IPS-20b (cell line): ENCODE measurements at regions not wholly inside any gene's neighbourhood (a gene's known extent, or its start where the extent isn't known, plus 50 kb on each side); places are given as distances from the start of the nearest gene placed in this dataset.
"Not testable (repeated sequence)": the region's sequence is repeated elsewhere in the genome, so short reads cannot be mapped to it uniquely, and the experiment has no call there.

Experiments
- H3K27ac ChIP-seq: one replicate; pipeline ENCODE4 v1.5.1; 2013; ENCODE audit warnings: low read length
- H3K27me3 ChIP-seq: 2 replicates; pipeline ENCODE4 v1.6.1; 2013; ENCODE audit warnings: mild to moderate bottlenecking, low read length, inconsistent platforms; ENCODE audit not compliant: insufficient read depth
- H3K36me3 ChIP-seq: 2 replicates; pipeline ENCODE4 v1.6.1; 2013; ENCODE audit warnings: low read depth, mild to moderate bottlenecking, inconsistent platforms, low read length, moderate library complexity; ENCODE audit not compliant: insufficient read depth
- H3K4me1 ChIP-seq: 2 replicates; pipeline ENCODE4 v1.6.1; 2013; ENCODE audit warnings: mild to moderate bottlenecking, control low read depth, inconsistent platforms, low read length, moderate library complexity; ENCODE audit not compliant: insufficient read depth
- H3K4me3 ChIP-seq: 2 replicates; pipeline ENCODE4 v1.5.1; 2013; ENCODE audit warnings: mild to moderate bottlenecking, low read length, inconsistent platforms
- H3K9ac ChIP-seq: 2 replicates; pipeline ENCODE4 v1.6.1; 2013; ENCODE audit warnings: low read depth, mild to moderate bottlenecking, inconsistent platforms, low read length, moderate library complexity
- H3K9me3 ChIP-seq: 2 replicates; pipeline ENCODE4 v1.6.1; 2013; ENCODE audit warnings: mild to moderate bottlenecking, low read depth, low read length, inconsistent platforms; ENCODE audit not compliant: insufficient read depth

DNA sequence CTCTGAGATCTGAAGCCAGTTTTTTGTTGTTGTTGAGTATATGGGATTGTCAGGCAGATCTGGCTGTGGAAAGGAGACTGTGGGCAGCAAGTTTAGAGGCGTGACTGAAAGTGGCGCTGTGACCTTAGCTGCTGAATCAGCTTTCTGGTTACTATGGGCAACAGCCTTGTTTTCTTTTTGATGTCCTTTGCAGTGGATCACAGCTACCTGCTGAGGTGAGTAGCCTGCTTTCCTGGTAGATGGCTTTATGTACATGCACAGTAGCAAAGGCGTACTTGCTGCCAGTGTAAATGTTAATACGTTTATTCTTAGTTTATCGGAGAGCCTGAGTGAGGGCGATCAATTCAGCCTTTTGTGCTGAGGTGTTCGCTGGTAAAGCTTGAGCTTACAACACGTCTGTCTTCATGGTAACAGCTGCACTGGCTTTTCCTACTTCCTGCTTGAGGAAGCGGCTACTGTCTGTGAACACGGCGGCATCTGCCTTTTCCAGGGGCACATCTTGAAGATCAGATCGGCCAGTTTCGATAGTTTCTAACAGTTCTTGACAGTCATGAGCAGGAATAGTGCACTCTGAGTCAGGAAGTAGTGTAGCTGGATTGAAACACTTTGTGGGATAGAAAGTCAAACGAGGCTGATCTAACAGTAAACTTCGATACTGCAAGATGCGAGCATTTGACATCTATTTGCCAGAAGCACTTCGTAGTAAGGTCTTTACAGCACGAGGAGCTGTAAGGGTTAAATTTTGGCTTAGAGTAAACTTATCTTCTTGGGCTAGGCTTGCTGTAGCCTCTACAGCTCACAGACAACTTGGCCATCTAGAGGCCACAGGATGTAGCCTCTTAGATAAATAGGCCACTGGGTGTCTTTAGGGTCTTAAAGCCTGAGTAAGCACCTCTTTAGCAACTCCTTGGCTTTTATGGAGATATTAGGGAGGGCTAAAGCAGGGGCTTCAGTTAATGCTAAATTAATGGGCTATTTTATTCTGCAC lies 161.1 kb upstream of the FRG2C start:
- not testable (repeated sequence) for H3K27ac ChIP-seq

DNA sequence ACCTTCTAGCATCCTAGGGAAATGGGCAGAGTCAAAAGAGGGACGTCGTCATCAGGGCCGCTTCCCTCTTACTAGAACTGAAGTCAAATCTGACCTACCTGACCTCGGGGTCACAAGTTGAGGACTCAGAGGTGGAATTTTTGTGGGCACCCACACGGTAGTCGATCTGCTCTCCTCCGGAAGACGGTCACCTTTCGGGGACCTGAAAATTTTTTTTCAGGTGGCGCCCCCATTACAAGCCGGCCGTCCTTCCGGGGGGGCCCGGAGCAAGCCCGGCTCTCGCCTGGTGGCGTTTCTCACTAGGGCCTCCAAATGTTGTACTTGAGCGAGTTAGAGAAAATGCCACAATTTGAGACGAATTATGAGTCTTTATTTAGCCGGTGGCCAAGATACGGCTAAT lies 157.5 kb upstream of the FRG2C start:
- no peaks in the 10 kb centered on the region for H3K27me3 ChIP-seq
- H3K27ac ChIP-seq = no peak overlapping the region
- no peak overlapping the region for H3K4me3 ChIP-seq
- peaks cover 6% of the 10 kb centered on the region; the same call in 1 of the 2 replicates for H3K4me1 ChIP-seq
- H3K36me3 ChIP-seq = no peaks in the 10 kb centered on the region
- peaks cover 3% of the 10 kb centered on the region; the same call in 1 of the 2 replicates for H3K9me3 ChIP-seq
- H3K9ac ChIP-seq = no peak overlapping the region

More for the DNA sequence above, 161.1 kb upstream of the FRG2C start:
- not testable (repeated sequence) for H3K27me3 ChIP-seq, H3K9ac ChIP-seq, H3K4me1 ChIP-seq, H3K36me3 ChIP-seq, H3K9me3 ChIP-seq
- 0 out of 2 replicates have a peak overlapping the region, but pooled peaks have one; percentile 34 for H3K4me3 ChIP-seq

DNA sequence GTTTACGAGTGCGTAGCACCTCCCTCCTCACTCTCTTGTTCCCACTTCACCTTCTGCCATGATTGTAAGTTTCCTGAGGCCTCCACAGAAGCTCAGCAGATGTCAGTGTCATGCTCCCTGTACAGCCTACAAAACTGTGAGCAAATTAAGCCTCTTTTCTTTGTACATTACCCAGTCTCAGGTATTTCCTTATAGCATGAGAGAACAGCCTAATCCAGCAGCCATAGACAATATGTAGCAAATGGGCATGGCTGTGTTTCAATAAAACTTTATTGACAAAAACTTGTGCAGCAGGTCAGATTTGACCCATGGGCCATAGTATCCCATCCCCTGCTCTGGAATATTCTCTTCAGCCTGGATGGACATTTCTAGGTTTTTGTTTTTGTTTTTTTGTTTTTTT lies 156.2 kb upstream of the FRG2C start:
- H3K27me3 ChIP-seq, H3K36me3 ChIP-seq, H3K4me3 ChIP-seq, H3K4me1 ChIP-seq, H3K9ac ChIP-seq, H3K27ac ChIP-seq: not testable (repeated sequence)
- peaks cover 13% of the 10 kb centered on the region for H3K9me3 ChIP-seq

DNA sequence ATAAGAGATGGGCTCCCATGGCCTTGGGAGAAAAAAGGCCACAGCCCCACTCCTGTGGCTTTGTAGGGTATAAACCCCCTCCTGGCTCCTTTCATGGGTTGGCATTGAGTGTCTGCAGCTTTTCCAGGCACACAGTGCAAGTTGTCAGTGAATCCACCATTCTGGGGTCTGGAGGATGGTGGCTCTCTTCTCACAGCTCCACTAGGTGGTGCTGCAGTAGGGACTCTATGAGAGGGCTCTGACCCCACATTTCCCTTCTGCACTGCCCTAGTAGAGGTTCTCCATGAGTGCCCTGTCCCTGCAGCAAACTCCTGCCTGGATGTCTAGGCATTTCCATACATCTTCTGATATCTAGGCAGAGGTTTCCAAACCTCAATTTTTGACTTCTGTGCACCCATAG lies 136.5 kb upstream of the FRG2C start:
- H3K9me3 ChIP-seq, H3K9ac ChIP-seq, H3K36me3 ChIP-seq, H3K4me3 ChIP-seq, H3K4me1 ChIP-seq, H3K27me3 ChIP-seq, H3K27ac ChIP-seq: not testable (repeated sequence)

DNA sequence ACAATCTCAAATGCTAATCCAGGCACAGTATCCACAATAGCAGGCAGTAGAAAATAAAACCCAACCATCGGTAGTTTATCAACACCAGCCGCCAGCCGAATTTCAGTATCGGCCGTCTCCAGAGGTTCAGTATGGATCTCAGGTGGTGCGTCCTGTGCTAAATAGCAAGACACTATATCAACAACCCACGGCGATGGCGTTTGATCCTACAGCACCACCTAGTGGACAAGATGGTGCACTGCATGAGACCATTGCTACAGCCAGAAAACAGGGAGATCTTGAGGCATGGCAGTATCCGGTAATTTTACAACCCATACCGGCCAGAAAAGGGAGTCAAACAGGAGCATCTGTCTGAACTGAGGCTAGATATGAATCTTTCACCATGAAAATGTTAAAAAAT lies 112.0 kb upstream of the FRG2C start:
- peaks cover 17% of the 10 kb centered on the region for H3K9me3 ChIP-seq
- H3K27ac ChIP-seq, H3K4me1 ChIP-seq, H3K4me3 ChIP-seq, H3K9ac ChIP-seq, H3K27me3 ChIP-seq, H3K36me3 ChIP-seq: not testable (repeated sequence)

DNA sequence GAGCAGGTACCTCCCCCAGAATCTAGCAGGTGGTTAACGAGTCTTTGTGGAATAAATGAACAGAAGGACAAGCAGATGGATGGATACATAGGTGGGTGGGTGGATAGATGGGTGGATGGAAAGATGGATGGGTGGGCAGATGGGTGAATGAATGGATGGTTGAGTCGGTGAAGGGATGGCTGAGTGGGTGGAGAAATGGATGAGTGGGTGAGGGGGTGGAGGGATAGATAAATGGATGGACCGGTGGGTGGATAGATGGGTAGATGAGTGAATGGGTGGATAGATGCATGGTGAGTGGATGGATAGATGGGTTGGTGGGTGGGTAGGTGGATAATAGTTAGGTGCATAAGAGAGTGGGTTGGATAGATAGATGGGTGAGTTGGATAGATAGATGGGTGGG lies 99.7 kb upstream of the FRG2C start:
- H3K27ac ChIP-seq, H3K36me3 ChIP-seq, H3K27me3 ChIP-seq, H3K9me3 ChIP-seq, H3K9ac ChIP-seq, H3K4me1 ChIP-seq, H3K4me3 ChIP-seq: not testable (repeated sequence)

DNA sequence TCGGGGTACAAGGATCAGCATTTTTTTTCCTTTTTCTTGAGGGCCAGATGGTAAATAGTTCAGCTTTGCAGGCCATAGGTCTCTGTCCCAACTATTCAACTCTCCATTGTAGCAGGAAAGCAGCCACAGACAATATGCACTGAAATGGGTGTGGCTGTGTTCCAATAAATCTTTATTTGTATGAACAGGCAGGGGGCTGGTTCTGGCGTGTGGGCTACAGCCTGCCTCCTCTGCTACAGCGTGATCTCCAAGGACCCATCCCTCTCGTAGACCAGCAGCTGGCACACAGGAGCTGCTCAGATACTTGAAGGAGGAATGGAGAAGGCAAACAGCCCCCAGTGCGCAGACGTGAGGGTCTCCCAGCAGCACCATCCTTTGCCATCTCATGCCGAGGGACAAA lies 91.8 kb upstream of the FRG2C start:
- H3K27ac ChIP-seq, H3K4me1 ChIP-seq, H3K4me3 ChIP-seq, H3K9me3 ChIP-seq, H3K9ac ChIP-seq, H3K27me3 ChIP-seq, H3K36me3 ChIP-seq: not testable (repeated sequence)

DNA sequence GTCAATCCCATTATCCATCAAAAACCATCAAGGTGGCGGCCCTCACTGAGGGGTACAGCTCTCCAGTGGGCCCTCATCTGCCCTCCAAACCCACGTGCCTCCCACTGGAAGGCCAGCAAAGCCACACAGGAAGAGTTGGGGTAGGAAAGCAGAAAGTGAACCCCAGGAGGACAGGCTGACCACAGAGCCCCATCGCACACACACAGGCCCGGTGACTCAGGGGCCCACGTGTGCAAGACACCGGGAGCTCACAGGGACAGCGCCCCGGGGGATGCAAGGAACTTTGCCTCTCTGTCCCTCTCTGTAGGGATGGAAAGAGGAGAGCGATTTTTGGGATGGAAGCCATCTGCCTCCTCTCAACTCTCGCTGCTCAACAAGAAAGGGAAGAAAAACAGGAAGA lies 85.0 kb upstream of the FRG2C start:
- H3K9me3 ChIP-seq, H3K27ac ChIP-seq, H3K36me3 ChIP-seq, H3K9ac ChIP-seq: not testable (repeated sequence)
- Histone ChIP-seq H3K4me3 (peak overlapping the region; percentile 54; the same call in 1 of the 2 replicates), H3K27me3 (peaks cover 43% of the 10 kb centered on the region), H3K4me1 (peaks cover 11% of the 10 kb centered on the region; the same call in 1 of the 2 replicates)

DNA sequence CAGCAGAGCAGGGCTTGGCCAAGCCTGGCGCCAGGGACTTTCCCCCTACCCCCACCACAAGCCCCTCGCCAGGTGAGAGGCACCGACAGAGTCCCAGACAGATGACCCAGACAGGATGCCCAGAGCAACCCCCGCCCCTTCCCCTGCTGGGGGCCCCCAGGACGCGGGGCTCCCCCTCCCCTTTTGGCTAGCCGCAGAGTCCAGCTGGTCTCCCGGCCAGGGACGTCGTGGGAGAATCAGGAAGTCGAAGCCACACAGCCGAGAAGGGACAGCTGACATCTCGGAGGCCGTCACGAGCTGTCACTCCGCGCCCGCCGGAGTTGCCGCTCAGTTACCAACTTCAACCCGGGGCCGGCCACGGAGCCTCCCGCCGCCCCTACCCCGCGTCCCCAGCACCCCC lies 84.6 kb upstream of the FRG2C start:
- H3K9me3 ChIP-seq, H3K9ac ChIP-seq, H3K27ac ChIP-seq, H3K36me3 ChIP-seq: not testable (repeated sequence)
- Histone ChIP-seq H3K4me1 (peaks cover 11% of the 10 kb centered on the region; the same call in 1 of the 2 replicates), H3K4me3 (peak overlapping the region; percentile 54; the same call in 1 of the 2 replicates), H3K27me3 (peaks cover 43% of the 10 kb centered on the region)

DNA sequence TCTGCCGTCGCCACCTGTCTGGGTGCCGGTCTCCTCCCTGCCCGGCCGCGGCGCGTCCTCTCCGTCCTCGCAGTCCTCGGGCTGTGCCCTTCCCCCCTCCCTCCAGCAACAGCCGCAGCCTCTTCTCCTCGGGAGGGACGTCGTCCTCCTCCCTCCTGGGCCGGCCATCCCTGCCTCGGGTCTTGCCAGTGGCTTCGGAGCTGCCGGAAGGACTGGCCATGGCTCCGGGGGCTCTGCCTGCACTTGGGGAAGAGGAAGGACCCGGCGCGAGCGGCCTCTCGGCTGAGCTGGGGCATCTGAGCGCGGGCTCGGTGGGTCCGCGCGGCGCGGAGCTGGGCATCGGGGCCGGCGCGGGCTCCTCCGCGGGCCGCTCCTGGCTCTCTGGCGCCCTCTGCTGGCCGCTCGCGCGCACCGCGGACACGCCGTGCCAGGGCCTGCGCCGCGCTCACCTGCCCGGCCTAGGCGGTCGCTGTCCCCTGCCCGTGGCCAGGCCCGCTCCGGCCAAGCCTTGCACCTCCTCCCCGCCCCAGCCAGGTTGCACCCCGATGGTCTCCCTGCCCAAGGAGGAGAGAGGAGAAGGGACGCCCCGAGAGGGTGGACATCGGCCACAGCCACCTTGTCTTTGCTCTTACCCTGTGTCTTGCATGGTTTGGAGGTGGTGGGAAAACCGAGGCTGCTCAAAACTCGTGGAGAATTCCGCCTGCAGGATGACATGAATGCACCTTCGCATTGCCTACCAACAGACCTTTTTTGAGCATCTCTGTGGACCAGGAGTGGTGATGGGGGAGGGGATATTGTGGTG lies 83.9 kb upstream of the FRG2C start:
- H3K27me3 ChIP-seq = peaks cover 43% of the 10 kb centered on the region
- H3K4me1 ChIP-seq = peaks cover 11% of the 10 kb centered on the region; the same call in 1 of the 2 replicates
- H3K36me3 ChIP-seq, H3K27ac ChIP-seq, H3K9ac ChIP-seq, H3K9me3 ChIP-seq: not testable (repeated sequence)
- peak overlapping the region; percentile 63; the same call in 1 of the 2 replicates for H3K4me3 ChIP-seq

DNA sequence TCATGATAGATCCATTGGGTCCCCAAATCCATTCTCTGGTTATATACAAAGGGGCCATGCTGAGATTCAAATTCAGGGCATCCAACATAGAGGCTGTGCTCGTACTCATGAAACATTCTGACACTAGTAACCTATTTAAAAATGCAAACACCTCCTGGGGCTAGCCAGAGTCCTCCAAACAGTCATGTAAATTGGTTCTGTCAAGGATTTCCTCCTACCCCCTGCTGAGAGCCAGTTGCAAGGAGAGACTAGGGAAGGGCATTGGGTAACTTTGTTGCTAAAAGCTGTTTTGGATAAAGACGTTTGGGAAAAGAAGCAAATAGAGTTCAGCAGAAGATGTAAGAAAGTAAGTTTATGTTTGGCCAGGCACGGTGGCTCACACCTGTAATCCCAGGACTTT lies 81.6 kb upstream of the FRG2C start:
- not testable (repeated sequence) for H3K9me3 ChIP-seq, H3K27ac ChIP-seq, H3K36me3 ChIP-seq, H3K9ac ChIP-seq
- H3K4me1 ChIP-seq = peaks cover 11% of the 10 kb centered on the region; the same call in 1 of the 2 replicates
- peak overlapping the region; percentile 48; the same call in 1 of the 2 replicates for H3K4me3 ChIP-seq
- H3K27me3 ChIP-seq = peaks cover 43% of the 10 kb centered on the region
